GM19035 (cell line): ENCODE measurements at regions not wholly inside any gene's neighbourhood (a gene's known extent, or its start where the extent isn't known, plus 50 kb on each side); places are given as distances from the start of the nearest gene placed in this dataset.

Source experiments
- ATAC-seq: cut with Tn5 transposase; IDR thresholded peaks from one replicate; pipeline ENCODE4 v1.9.1; 2021; ENCODE audit not compliant: unreplicated experiment

- no peak for ATAC-seq
Observed at GRCh38 chr5:125564317-125564975, 818.0 kb upstream of the ZNF608 start.

GRCh38 chr5:125574491-125575044 is 828.1 kb upstream of the ZNF608 start:
- no peak for ATAC-seq

GRCh38 chr5:125575171-125575890 is 828.9 kb upstream of the ZNF608 start:
- ATAC-seq, result no peak

- ATAC-seq, result no peak
Observed at GRCh38 chr5:125575891-125576505, 829.6 kb upstream of the ZNF608 start.

- no peak for ATAC-seq
Observed at GRCh38 chr5:125576822-125577221, 830.4 kb upstream of the ZNF608 start.

GRCh38 chr5:125578551-125578950 is 832.1 kb upstream of the ZNF608 start:
- no peak for ATAC-seq

GRCh38 chr5:125579182-125579581 is 832.7 kb upstream of the ZNF608 start:
- no peak for ATAC-seq

- no peak for ATAC-seq
Observed at GRCh38 chr5:125581311-125581710, 834.9 kb upstream of the ZNF608 start.

- ATAC-seq, result no peak
Observed at GRCh38 chr5:125582352-125582751, 835.9 kb upstream of the ZNF608 start.

- ATAC-seq, result no peak
Observed at GRCh38 chr5:125583321-125584139, 837.1 kb upstream of the ZNF608 start.

- no peak for ATAC-seq
Observed at GRCh38 chr5:125584140-125584520, 837.7 kb upstream of the ZNF608 start.

GRCh38 chr5:125587631-125588030 is 835.6 kb upstream of the GRAMD2B start:
- no peak for ATAC-seq

GRCh38 chr5:125592856-125593255 is 830.4 kb upstream of the GRAMD2B start:
- ATAC-seq, result no peak

GRCh38 chr5:125595095-125595494 is 828.1 kb upstream of the GRAMD2B start:
- no peak for ATAC-seq

- ATAC-seq, result no peak
Observed at GRCh38 chr5:125595845-125596244, 827.4 kb upstream of the GRAMD2B start.

GRCh38 chr5:125597338-125597737 is 825.9 kb upstream of the GRAMD2B start:
- no peak for ATAC-seq

GRCh38 chr5:125600559-125600958 is 822.6 kb upstream of the GRAMD2B start:
- no peak for ATAC-seq

GRCh38 chr5:125602184-125602583 is 821.0 kb upstream of the GRAMD2B start:
- no peak for ATAC-seq

- no peak for ATAC-seq
Observed at GRCh38 chr5:125603321-125603720, 819.9 kb upstream of the GRAMD2B start.

- ATAC-seq, result no peak
Observed at GRCh38 chr5:125604104-125604503, 819.1 kb upstream of the GRAMD2B start.

- no peak for ATAC-seq
Observed at GRCh38 chr5:125607018-125607417, 816.2 kb upstream of the GRAMD2B start.
